CD1c-positive myeloid dendritic cell (primary cell): ENCODE measurements at regions not wholly inside any gene's neighbourhood (a gene's known extent, or its start where the extent isn't known, plus 50 kb on each side); places are given as distances from the start of the nearest gene placed in this dataset.

ENCODE experiments used
- DNase-seq: peaks from one replicate; pipeline ENCODE4 v3.0.0-alpha.2; 2016; ENCODE audit errors: extremely low spot score

DNA sequence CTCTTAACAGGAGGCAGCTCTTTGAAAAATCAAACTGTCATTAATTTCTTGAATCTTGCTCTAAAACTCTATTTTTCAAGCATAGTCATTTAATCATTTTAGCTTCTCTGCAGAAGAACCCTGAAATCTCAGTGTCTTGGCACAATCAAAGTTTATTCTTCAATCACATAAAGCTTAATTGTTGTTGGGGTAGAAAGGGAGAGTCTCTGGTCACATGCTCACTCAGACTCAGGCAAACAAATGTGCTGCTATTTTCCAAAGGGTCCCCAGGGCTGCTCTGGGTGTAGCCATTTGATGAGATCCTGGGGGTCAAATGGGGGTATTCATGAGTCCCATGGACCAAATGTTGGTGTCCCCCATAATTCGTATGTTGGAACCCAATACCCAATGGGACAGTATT is 114.8 kb downstream of the MSX2 start:
- DNase-seq, result no peak

GRCh38 chr5:174837919-174838902 is 113.8 kb downstream of the MSX2 start:
- no peak for DNase-seq

GRCh38 chr5:174834081-174834480 is 109.7 kb downstream of the MSX2 start:
- DNase-seq, result no peak

DNA sequence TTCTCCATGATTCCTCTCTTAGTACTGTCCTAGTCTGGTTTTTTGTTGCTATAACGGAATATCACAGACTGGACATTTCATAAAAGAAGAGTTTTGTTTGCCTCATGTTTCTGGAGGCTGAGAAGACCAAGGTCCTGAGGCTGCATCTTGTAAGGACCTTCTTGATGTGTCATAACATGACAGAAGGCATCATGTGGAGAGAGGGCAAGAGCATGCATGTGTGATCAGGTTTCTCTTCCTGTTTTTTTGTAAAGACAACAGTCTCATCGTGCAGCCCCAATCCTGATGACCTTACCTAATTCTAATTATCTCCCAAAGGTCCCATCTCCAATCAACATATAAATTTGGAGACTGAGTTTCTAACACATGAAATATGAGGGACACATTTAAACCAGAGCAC is 108.4 kb downstream of the MSX2 start:
- no peak for DNase-seq

GRCh38 chr5:174832025-174832424 is 107.6 kb downstream of the MSX2 start:
- no peak for DNase-seq

- DNase-seq, result no peak
These were observed 106.8 kb downstream of the MSX2 start for GRCh38 chr5:174831031-174831660.

GRCh38 chr5:174829511-174829864 is 105.1 kb downstream of the MSX2 start:
- no peak for DNase-seq

- no peak for DNase-seq
These were observed 104.6 kb downstream of the MSX2 start for GRCh38 chr5:174828804-174829510.

GRCh38 chr5:174827558-174827957 is 103.2 kb downstream of the MSX2 start:
- no peak for DNase-seq

DNA sequence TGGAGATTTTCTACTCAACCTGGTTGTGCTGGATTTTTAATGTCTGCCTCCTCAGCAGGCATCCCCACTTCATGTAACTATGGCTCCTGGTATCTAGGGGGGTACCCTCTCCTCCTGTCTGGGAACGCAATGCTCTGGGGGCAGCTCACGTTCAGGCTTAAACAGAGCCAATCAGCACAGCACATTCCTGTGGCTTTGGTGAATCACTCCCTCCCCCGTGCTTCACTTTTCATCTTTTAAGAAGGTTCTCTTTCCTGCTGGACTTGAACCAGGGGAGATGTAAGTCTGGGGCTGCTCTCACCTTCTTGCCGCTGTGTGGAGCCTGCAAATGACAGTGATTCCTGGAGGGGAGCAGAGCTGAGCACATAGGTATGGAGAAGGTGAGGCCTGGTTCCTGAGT is 101.2 kb downstream of the MSX2 start:
- DNase-seq, result no peak

DNA sequence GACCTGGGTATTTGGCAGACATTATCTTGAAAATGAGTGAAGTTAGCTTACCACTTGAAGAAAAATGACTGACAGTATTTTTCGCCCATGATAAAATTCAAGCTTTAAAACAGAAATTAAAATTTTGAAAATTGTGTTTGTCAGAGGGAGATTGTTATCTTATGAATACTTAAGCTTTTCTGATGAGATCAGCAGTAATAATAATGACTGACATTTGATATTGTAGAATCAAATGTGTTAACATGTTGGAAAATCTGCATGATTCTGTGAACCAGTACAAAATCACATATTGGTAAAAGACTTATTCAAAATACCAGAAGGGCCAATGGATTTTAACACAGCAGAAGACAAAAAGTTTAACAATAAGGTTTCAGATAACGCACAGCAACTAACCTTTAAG is 94.0 kb downstream of the MSX2 start:
- DNase-seq, result no peak

DNA sequence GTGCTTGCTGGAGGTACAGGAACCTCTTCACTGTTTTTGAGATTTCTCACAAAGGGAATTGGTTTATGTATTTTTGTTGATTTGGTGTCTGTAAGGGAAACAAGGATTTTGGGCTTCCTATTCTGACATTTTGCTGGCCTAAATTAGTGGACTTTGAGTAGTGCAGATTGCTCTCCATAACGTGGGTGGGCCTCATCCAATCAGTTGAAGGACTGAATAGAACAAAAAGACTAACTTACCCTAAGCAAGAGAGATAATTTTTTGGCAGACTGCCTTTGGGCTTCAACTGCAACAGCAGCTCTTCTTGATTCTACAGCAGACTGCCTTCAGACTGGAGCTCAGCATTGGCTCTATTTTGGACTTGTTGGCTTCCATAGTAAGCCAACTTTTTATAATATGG is 93.2 kb downstream of the MSX2 start:
- DNase-seq, result no peak

DNA sequence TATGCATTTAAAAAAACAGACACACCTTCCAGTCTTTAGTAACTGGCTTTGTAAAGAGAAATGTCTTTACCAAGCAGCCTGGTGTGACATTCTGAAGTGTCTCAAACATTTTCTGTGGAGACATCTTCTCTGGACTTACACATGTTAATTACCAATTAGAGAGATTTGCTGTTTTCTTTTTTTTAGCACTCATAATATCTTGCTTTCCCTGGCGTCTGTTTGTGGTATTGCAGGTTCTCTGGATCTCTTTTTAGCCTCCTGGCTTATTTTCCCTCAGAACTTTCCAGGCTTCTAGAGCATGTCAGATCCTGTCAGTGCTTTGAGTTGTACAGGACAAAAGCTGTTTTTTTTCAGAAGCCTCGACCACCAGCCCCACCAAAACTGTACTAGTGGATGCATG is 92.5 kb downstream of the MSX2 start:
- no peak for DNase-seq

- no peak for DNase-seq
These were observed 87.1 kb downstream of the MSX2 start for GRCh38 chr5:174811438-174811837.

DNA sequence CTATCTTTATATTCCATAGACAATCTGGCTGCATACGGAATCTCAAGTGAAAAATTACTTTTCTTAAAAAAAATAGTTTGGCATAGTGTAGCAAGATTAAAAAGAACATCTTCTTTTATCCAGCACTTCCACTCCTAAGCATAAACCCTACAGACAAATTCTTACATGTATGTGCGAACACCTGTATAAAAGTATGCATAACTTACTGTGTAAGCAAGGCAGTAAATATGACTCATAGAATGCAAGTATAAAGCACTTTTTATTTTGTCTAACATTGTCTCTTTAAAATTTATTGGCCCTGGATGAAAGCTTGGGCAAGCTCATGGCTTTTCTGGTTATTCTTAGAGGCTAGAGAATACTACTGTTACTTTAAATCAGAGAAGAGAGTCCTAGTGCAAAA is 86.4 kb downstream of the MSX2 start:
- DNase-seq, result no peak

DNA sequence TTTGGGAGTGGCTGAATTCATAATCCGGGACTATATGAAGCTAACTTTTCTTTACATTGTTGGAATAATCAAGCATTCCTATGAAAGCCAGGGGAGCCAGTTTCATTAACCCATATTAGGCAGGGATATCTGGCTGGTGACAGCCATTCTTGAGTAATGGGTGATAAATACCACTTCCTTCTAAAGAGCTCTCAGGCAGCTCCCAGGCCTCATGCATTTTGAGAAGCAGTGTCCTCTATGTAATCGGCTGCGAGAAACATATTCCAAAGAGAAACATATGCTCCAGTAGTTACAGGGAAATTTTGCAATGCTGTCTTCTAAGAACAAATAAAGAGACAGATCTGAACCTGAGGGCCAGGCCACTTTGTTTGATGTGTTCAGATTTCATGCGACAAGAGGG is 83.1 kb downstream of the MSX2 start:
- no peak for DNase-seq

- DNase-seq, result no peak
These were observed 82.3 kb downstream of the MSX2 start for GRCh38 chr5:174806729-174807128.

GRCh38 chr5:174801798-174802197 is 77.4 kb downstream of the MSX2 start:
- DNase-seq, result no peak

- no peak for DNase-seq
These were observed 76.1 kb downstream of the MSX2 start for GRCh38 chr5:174800435-174800834.

- no peak for DNase-seq
These were observed 74.7 kb downstream of the MSX2 start for GRCh38 chr5:174799121-174799520.

DNA sequence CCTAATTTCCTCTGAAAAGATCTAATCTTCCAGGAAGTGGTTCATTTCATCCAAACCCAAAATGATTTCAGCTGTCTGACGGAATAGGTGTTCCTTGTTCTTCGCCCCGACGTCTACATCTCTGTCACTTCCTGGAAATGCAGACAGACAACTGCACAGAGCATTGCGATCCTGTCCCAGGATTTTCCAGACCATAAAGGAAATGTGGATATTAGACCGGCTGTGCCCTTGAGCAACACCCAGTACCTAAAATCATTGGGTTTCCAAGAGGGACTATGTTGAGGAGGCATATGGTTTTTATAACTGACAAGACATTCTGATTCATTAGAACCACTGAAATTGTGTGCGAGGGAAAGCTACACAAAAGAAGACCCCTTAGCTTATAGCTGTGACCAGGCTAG is 74.2 kb downstream of the MSX2 start:
- DNase-seq, result no peak

GRCh38 chr5:174796711-174797192 is 72.4 kb downstream of the MSX2 start:
- no peak for DNase-seq
